HEK293 (cell line): ENCODE measurements at regions not wholly inside any gene's neighbourhood (a gene's known extent, or its start where the extent isn't known, plus 50 kb on each side); places are given as distances from the start of the nearest gene placed in this dataset.

Source experiments
- CTCF ChIA-PET: fragments of 350-600 bp; formaldehyde crosslinking; extraction: SDS; loops from one replicate; lab custom pipeline; 2021; ENCODE audit warnings: antibody characterized with exemption; lab: Yijun Ruan, JAX
- POLR2A ChIA-PET: fragments of 300-600 bp; formaldehyde crosslinking; extraction: SDS; loops from one replicate; lab custom pipeline; 2020; ENCODE audit warnings: antibody characterized with exemption, inconsistent platforms; lab: Yijun Ruan, JAX
- H3K27ac ChIP-seq: fragments of 200-500 bp; sonication (Bioruptor generic); 2 replicates; pipeline ENCODE4 v1.5.1; 2014; ENCODE audit warnings: low read depth, low read length, control low read depth, inconsistent platforms; ENCODE audit errors: extremely low read depth
- H3K36me3 ChIP-seq, 2 experiments: fragments of 200-500 bp in 1 of 2; sonication (Bioruptor generic) in 1 of 2; 1 replicate in 1 of 2; 2 replicates in 1 of 2; pipeline ENCODE4 v1.5.1; 2014 to 2017; ENCODE audit warnings: inconsistent platforms in 2 of 2, low read length in 2 of 2; ENCODE audit not compliant: control insufficient read depth in 2 of 2, insufficient read depth in 1 of 2
- H3K4me1 ChIP-seq: fragments of 200-500 bp; sonication (Bioruptor generic); 2 replicates; pipeline ENCODE4 v1.5.1; 2014; ENCODE audit warnings: mild to moderate bottlenecking, low read length, inconsistent platforms; ENCODE audit not compliant: control insufficient read depth, insufficient read depth
- H3K4me3 ChIP-seq: 2 replicates; pipeline ENCODE4 v1.5.1; 2011; ENCODE audit warnings: low read depth, mild to moderate bottlenecking, control low read depth, low read length, moderate library complexity
- H3K9me3 ChIP-seq: fragments of 200-500 bp; sonication (Bioruptor generic); 2 replicates; pipeline ENCODE4 v1.5.1; 2014; ENCODE audit warnings: low read depth, low read length, inconsistent platforms; ENCODE audit not compliant: control insufficient read depth, insufficient read depth
- GLI4 ChIP-seq: fragments of 450-650 bp; formaldehyde crosslinking; IDR thresholded peaks from 2 replicates; pipeline ENCODE4 v1.5.1; 2016; ENCODE audit warnings: missing biosample characterization, missing genetic modification characterization
- OVOL3 ChIP-seq: fragments of 450-650 bp; formaldehyde crosslinking; IDR thresholded peaks from 2 replicates; pipeline ENCODE4 v1.5.1; 2016; ENCODE audit warnings: missing biosample characterization, missing genetic modification characterization
- SALL2 ChIP-seq: fragments of 450-650 bp; formaldehyde crosslinking; IDR thresholded peaks from 2 replicates; pipeline ENCODE4 v1.5.0; 2017; ENCODE audit warnings: missing biosample characterization, mild to moderate bottlenecking, missing genetic modification characterization, borderline replicate concordance
- YY2 ChIP-seq: fragments of 450-650 bp; formaldehyde crosslinking; IDR thresholded peaks from 2 replicates; pipeline ENCODE4 v1.5.1; 2016; ENCODE audit warnings: missing biosample characterization, missing genetic modification characterization
- ZBTB20 ChIP-seq: fragments of 450-650 bp; formaldehyde crosslinking; IDR thresholded peaks from 2 replicates; pipeline ENCODE4 v1.5.1; 2016; ENCODE audit warnings: missing biosample characterization, missing genetic modification characterization
- ZFP3 ChIP-seq: fragments of 450-650 bp; formaldehyde crosslinking; IDR thresholded peaks from 2 replicates; pipeline ENCODE4 v1.5.1; 2016; ENCODE audit warnings: low read depth, missing biosample characterization, missing genetic modification characterization
- ZIC2 ChIP-seq: fragments of 450-650 bp; formaldehyde crosslinking; IDR thresholded peaks from 2 replicates; pipeline ENCODE4 v1.5.1; 2016; ENCODE audit warnings: missing biosample characterization, missing genetic modification characterization
- ZNF184 ChIP-seq: fragments of 450-650 bp; IDR thresholded peaks from 2 replicates; pipeline ENCODE4 v1.5.1; 2018; ENCODE audit warnings: missing biosample characterization, mild to moderate bottlenecking, missing genetic modification characterization
- ZNF416 ChIP-seq: fragments of 450-650 bp; formaldehyde crosslinking; IDR thresholded peaks from 2 replicates; pipeline ENCODE4 v1.5.1; 2016; ENCODE audit warnings: missing biosample characterization, missing genetic modification characterization
- ZNF510 ChIP-seq: fragments of 450-650 bp; formaldehyde crosslinking; IDR thresholded peaks from 2 replicates; pipeline ENCODE4 v1.5.1; 2018; ENCODE audit warnings: mild to moderate bottlenecking, missing genetic modification characterization, missing biosample characterization; ENCODE audit not compliant: insufficient replicate concordance
- ZNF530 ChIP-seq: fragments of 450-650 bp; formaldehyde crosslinking; IDR thresholded peaks from 2 replicates; pipeline ENCODE4 v1.5.1; 2016; ENCODE audit warnings: low read depth, missing biosample characterization, missing genetic modification characterization
- ZNF549 ChIP-seq: fragments of 450-650 bp; IDR thresholded peaks from 2 replicates; pipeline ENCODE4 v1.5.1; 2018; ENCODE audit warnings: missing biosample characterization, missing genetic modification characterization, mild to moderate bottlenecking, inconsistent platforms, moderate library complexity
- ZNF555 ChIP-seq: fragments of 450-650 bp; formaldehyde crosslinking; conservative IDR thresholded peaks from 2 replicates; pipeline ENCODE4 v1.5.1; 2017; ENCODE audit warnings: missing biosample characterization, mild to moderate bottlenecking, missing genetic modification characterization, inconsistent platforms
- TF ChIP-seq, protein P1 (sequence below): fragments of 450-650 bp; formaldehyde crosslinking; IDR thresholded peaks from 2 replicates; pipeline ENCODE4 v1.5.1; 2017; ENCODE audit warnings: missing biosample characterization, missing genetic modification characterization
- TF ChIP-seq, protein P2 (sequence below): fragments of 450-650 bp; formaldehyde crosslinking; IDR thresholded peaks from 2 replicates; pipeline ENCODE4 v1.5.0; 2017; ENCODE audit warnings: missing biosample characterization, missing genetic modification characterization, borderline replicate concordance

DNA sequence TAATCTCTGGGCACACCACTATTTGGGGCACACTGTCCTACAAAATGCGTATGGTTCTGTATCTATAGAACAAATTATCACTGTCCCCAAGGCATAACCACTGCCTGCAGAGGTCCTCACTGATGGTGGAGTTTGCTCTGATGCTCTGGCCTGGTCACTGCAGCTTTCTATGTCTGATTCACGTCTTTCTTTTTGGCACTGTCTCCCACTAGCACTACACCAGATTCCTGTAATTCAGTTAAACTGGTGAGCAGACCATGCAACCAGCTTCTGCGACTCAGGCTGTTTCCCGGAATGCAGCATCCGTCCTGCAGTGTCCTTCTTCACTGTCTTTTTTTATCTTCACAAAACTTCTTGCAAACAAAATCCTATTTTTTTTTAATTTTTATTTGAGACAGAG, 112.8 kb downstream of the KLF6 start:
- no peaks in the 10 kb centered on the region for H3K4me1 ChIP-seq
- CTCF ChIA-PET: no interaction called here
- H3K4me3 ChIP-seq: no peak overlapping the region
- TF ChIP-seq OVOL3 (tag by site-specific recombination): no peak
- no peak for TF ChIP-seq ZIC2 (tag by site-specific recombination)
- TF ChIP-seq, protein P1, sequence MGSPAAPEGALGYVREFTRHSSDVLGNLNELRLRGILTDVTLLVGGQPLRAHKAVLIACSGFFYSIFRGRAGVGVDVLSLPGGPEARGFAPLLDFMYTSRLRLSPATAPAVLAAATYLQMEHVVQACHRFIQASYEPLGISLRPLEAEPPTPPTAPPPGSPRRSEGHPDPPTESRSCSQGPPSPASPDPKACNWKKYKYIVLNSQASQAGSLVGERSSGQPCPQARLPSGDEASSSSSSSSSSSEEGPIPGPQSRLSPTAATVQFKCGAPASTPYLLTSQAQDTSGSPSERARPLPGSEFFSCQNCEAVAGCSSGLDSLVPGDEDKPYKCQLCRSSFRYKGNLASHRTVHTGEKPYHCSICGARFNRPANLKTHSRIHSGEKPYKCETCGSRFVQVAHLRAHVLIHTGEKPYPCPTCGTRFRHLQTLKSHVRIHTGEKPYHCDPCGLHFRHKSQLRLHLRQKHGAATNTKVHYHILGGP (tag by site-specific recombination): no peak
- no peak for TF ChIP-seq ZNF416 (tag by site-specific recombination)
- no peak for TF ChIP-seq ZNF184 (tag by site-specific recombination)
- no peak for TF ChIP-seq ZNF530 (tag by site-specific recombination)
- TF ChIP-seq ZNF510 (tag by site-specific recombination): no peak
- no peak for TF ChIP-seq ZNF555
- TF ChIP-seq YY2: no peak
- TF ChIP-seq ZNF549 (tag by site-specific recombination): no peak
- POLR2A ChIA-PET: no interaction called here
- no peaks in the 10 kb centered on the region for H3K36me3 ChIP-seq
- no peak overlapping the region for H3K27ac ChIP-seq
- H3K9me3 ChIP-seq: no peaks in the 10 kb centered on the region

DNA sequence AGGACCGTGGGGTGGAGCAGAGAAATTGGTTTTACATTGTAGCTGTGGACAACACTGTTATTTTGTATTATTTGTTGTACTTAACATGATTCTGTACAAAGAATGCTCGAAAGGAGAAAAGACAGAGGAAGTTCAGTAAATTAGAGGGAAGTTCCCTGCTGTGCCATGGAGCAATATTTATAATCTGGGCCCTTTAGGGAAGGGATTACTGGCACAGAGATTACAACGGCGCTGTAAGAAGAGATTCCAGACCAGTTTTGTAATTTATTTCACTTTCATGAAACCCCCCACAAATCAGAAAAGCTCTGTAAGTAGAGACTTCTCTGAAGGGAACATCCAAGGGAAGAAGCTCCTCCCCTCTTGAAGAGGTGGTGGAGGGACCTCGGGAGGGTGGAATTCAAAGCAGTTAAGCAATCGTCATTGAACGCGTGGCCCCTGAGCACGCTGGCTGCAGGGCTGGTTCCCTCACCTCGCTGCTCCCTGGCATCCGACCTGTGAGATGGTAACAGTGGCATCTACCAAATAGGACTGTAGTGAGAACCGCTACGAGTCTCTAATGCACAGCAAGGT, 113.5 kb downstream of the KLF6 start:
- H3K36me3 ChIP-seq: no peaks in the 10 kb centered on the region
- POLR2A ChIA-PET: no interaction called here
- H3K4me1 ChIP-seq: no peaks in the 10 kb centered on the region
- H3K4me3 ChIP-seq: no peak overlapping the region
- H3K27ac ChIP-seq: no peak overlapping the region
- CTCF ChIA-PET: interaction anchor here (0.5 to 0.6 kb wide), 2 partner anchors 23 to 1099 kb away, joined by 3 to 4 read pairs; no protein-coding TSS in a partner anchor
- no peaks in the 10 kb centered on the region for H3K9me3 ChIP-seq
- no peak for TF ChIP-seq ZFP3 (tag by site-specific recombination)
- TF ChIP-seq GLI4: no peak
- TF ChIP-seq, all 188 proteins: peak for 0

DNA sequence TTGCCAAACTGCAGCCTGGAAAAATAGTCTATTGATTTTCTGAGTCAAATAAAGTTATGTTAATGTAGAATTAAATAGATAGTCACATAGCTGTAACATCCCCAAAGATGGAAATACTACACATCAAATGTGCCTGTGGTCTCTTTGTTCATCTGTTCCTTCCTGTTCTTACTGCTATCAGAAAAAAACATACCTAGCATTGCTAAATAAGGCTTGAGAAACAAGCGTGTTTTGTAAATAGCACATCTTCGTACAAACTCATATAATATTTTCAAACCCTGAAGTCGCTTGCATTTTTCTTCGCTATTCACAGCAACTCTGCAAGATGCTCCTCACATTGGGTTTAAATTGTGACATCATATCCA, 116.1 kb downstream of the KLF6 start:
- Histone ChIP-seq H3K4me1 (no peaks in the 10 kb centered on the region), H3K4me3 (no peak overlapping the region), H3K36me3 (no peaks in the 10 kb centered on the region), H3K27ac (no peak overlapping the region), H3K9me3 (no peaks in the 10 kb centered on the region)
- TF ChIP-seq, protein P2, sequence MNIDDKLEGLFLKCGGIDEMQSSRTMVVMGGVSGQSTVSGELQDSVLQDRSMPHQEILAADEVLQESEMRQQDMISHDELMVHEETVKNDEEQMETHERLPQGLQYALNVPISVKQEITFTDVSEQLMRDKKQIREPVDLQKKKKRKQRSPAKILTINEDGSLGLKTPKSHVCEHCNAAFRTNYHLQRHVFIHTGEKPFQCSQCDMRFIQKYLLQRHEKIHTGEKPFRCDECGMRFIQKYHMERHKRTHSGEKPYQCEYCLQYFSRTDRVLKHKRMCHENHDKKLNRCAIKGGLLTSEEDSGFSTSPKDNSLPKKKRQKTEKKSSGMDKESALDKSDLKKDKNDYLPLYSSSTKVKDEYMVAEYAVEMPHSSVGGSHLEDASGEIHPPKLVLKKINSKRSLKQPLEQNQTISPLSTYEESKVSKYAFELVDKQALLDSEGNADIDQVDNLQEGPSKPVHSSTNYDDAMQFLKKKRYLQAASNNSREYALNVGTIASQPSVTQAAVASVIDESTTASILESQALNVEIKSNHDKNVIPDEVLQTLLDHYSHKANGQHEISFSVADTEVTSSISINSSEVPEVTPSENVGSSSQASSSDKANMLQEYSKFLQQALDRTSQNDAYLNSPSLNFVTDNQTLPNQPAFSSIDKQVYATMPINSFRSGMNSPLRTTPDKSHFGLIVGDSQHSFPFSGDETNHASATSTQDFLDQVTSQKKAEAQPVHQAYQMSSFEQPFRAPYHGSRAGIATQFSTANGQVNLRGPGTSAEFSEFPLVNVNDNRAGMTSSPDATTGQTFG (tag by site-specific recombination): no peak
- no peak for TF ChIP-seq SALL2
- no peak for TF ChIP-seq ZBTB20
- POLR2A ChIA-PET: interaction anchor here (1.0 kb wide), 1 partner anchor 35 kb away, joined by 4 read pairs; no protein-coding TSS in a partner anchor
- CTCF ChIA-PET: no interaction called here
